Activated CD8-positive, alpha-beta memory T cell treated with anti-CD3 and anti-CD28 coated beads, Interleukin-2, amount 10 ng/mL, durations not matched to agents 7 days and 5 days (primary cell): ENCODE measurements at regions not wholly inside any gene's neighbourhood (a gene's known extent, or its start where the extent isn't known, plus 50 kb on each side); places are given as distances from the start of the nearest gene placed in this dataset.

Experiments
- ATAC-seq: fragments of 150-1000 bp; cut with Tn5 transposase; one replicate; pipeline ENCODE4 v1.10.0; 2021; ENCODE audit warnings: moderate library complexity
- CTCF ChIA-PET: fragments of 350-600 bp; sonication (Branson Sonifier 250); formaldehyde crosslinking; loops from one replicate; lab custom pipeline; 2021; ENCODE audit warnings: antibody characterized with exemption; lab: Charles Lee
- DNase-seq: peaks from one replicate; pipeline ENCODE4 v3.0.0-alpha.2; 2020
- H3K27ac Mint-ChIP-seq: one replicate; pipeline ENCODE4 v1.8.0; 2021; ENCODE audit warnings: mild to moderate bottlenecking, mixed read lengths
- H3K27me3 Mint-ChIP-seq: one replicate; pipeline ENCODE4 v1.8.0; 2021; ENCODE audit warnings: mixed read lengths
- H3K36me3 Mint-ChIP-seq: one replicate; pipeline ENCODE4 v1.8.0; 2021; ENCODE audit warnings: mild to moderate bottlenecking, mixed read lengths
- H3K4me1 Mint-ChIP-seq: one replicate; pipeline ENCODE4 v1.8.0; 2021; ENCODE audit warnings: mixed read lengths
- H3K4me3 Mint-ChIP-seq: one replicate; pipeline ENCODE4 v1.8.0; 2021; ENCODE audit warnings: mild to moderate bottlenecking, moderate library complexity, mixed read lengths
- H3K9me3 Mint-ChIP-seq: one replicate; pipeline ENCODE4 v1.8.0; 2022; ENCODE audit warnings: low read depth, mixed read lengths

DNA sequence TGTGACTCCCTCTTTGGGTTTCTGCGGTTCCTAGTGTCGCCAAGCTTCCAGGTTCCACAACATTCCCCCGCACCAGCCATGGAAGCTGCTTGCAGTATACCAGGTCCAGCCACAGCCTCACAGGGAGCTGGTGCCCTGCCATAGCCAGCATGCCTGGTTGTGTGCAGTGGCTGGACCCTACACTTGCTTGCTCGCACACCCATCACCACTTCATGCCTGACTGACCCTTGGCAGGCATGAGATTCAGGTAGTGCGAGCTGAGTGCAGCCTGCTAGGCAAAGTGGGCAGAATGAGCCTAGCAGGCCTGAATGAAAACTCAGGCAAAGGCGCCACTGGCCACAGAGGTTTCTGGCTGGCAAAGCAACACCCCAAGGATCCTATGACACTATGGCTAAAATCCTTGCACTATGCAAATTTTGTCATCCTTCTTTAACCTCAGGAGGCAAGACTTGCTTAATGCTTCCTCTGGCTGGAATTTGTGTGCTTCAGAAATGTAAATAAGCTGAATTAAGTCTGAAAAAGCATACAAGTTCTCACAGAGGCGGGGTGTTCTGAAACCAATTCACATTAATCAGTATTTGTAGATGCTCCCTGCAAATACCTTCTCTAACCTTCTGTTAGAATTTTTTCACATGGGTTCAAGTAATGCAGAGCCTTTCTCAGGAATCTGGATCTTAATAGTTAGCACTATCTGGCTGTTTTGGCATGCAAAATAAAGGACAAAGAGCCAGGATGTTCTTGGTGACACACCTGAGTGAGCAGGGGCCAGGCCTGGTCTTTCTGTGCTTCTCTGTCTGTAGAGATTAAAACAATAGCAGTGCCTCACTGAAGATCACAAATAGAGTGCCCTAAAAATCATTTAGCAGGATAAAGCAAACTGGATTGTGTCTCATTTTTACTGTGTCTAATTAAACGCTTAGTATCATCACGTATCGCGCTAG lies 256.9 kb downstream of the GPATCH2 start:
- no peak for DNase-seq
- H3K27ac Mint-ChIP-seq = no peak overlapping the region
- no peak for ATAC-seq
- H3K4me1 Mint-ChIP-seq = peaks cover 4% of the 10 kb centered on the region
- CTCF ChIA-PET = interaction anchor here (1.4 kb wide), 1 partner anchor 11 kb away, joined by 4 read pairs; no protein-coding TSS in a partner anchor
- H3K9me3 Mint-ChIP-seq = peaks cover 14% of the 10 kb centered on the region
- H3K27me3 Mint-ChIP-seq = no peaks in the 10 kb centered on the region
- no peak overlapping the region for H3K4me3 Mint-ChIP-seq
- H3K36me3 Mint-ChIP-seq = no peaks in the 10 kb centered on the region

DNA sequence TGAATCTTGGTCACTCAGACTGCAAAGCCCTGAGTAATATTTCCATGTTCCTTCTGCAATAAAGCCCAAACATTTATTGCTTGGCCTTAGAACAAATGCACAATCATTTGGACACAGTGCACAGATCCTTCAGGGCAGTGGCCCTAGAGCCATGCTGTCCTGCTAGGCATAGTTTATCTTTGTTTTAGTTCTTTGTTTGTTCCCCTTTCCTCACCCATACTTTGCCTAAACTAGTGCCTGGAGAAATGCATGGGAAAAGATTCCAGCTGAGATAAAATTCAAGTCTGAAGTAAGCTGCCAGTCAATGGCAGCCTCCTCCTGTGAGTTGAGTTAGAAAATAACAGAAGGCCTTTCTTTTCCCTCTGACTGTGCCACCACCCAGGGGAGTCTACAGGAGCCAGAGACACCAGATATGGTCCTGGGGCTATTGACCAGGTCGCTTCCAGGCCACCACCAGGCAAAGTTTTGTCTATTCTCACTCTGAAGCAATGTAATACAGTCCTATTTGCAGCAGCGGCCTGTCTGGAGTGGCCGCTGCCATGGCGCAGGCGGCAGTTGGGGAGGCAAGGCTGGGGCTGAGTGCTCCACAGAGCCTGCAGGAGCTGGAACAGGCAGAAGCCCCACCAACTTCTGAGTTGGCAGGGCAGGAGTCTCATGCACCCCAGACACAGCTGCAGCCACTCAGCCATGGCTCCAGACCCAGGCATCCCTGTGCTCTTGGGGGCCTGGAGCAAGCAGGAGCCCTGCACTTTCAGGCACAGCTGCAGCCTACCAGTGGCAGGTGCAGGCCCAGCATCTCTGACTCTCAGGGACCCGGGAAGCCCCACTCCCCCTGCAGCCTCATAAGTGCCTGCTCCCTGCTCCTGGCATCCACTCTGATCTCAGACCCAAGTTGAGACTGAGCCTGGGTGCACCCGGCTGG lies 258.6 kb downstream of the GPATCH2 start:
- Mint-ChIP-seq H3K27ac (no peak overlapping the region), H3K36me3 (no peaks in the 10 kb centered on the region), H3K9me3 (peaks cover 3% of the 10 kb centered on the region), H3K4me3 (no peak overlapping the region), H3K4me1 (peaks cover 4% of the 10 kb centered on the region), H3K27me3 (no peaks in the 10 kb centered on the region)
- CTCF ChIA-PET = no interaction called here
- ATAC-seq (no peak), DNase-seq (no peak)

DNA sequence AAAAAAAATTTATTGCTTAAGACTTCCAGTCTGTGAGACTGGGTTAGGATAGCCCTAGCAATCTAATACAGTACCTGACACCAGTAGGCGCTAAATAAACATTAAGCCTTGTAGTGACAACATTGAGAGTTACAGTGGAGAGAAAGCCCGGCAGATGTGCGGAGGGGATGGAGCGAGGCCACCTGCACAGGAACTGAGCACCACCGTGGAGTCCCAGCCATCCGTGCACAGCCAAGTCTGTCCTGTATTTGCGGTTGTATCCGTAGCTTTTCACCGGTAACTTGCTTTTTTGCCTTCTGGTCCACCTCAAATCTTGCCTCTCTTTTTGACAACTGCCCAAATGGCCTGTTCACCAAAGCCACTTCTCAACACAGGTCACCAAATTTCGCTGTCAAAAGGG lies 260.1 kb downstream of the GPATCH2 start:
- no peak for ATAC-seq
- H3K27me3 Mint-ChIP-seq = no peaks in the 10 kb centered on the region
- no peak for DNase-seq
- H3K36me3 Mint-ChIP-seq = no peaks in the 10 kb centered on the region
- peaks cover 4% of the 10 kb centered on the region for H3K4me1 Mint-ChIP-seq
- H3K4me3 Mint-ChIP-seq = no peak overlapping the region
- H3K9me3 Mint-ChIP-seq = peaks cover 2% of the 10 kb centered on the region
- no peak overlapping the region for H3K27ac Mint-ChIP-seq
- CTCF ChIA-PET = no interaction called here

DNA sequence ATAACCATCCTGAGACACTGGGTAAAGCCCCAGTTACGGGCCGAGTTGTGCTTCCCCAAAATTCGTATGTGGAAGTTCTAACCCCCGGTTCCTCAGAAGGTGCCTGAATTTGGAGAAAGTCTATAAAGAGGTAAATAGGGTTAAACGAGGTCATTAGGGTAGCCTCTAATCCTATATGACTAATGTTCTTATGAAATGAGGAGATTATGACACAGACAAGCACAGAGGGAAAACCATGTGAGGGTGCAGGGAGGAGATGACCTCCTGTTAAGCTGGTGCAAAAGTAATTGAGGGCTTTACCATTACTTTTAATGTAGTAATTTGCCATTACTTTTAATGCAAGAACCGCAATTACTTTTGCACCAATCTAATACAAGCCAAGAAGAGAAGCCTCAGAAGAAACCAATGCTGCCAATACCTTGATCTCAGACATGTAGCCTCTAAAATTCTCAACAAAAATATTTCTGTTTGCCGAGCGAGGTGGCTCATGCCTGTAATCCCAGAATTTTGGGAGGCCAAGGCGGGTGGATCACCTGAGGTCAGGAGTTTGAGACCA lies 260.8 kb downstream of the GPATCH2 start:
- Mint-ChIP-seq H3K27ac (no peak overlapping the region), H3K27me3 (no peaks in the 10 kb centered on the region), H3K36me3 (no peaks in the 10 kb centered on the region), H3K4me3 (no peak overlapping the region), H3K9me3 (no peaks in the 10 kb centered on the region), H3K4me1 (peaks cover 4% of the 10 kb centered on the region)
- DNase-seq = no peak
- no peak for ATAC-seq
- CTCF ChIA-PET = no interaction called here

DNA sequence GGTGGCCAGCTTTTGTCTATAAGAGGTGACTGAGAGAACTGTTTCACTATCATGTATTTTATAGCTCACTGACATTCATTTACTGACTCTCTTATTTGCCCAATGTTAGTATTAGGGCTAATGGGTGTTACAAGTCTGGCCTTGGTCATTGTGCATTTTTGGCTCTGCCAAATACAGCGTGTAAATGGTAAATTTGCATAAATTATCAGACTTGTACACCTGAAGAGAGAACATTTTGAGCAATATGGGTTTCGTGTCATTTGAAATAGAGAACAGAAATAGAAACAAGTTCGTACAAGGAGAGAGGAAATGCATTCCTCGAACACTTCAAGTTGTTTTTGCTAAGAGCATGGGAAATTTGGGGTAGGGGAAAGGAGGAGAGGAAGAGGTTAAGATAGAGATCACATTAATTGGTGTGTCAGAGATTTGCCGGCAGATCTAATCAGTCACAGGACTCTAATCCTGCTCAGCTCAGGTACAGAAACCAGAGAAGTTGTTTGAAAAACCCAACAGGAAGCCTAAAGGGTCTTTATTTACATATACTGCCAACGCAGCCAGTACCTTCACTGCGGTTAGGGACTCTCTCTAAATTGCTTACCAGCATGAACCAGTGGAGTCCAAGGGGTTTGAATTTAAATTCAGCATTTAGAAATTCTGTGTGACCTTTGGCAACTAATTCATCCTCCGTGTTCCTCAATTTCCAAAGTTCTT lies 261.5 kb downstream of the GPATCH2 start:
- Mint-ChIP-seq H3K4me1 (peaks cover 4% of the 10 kb centered on the region), H3K36me3 (no peaks in the 10 kb centered on the region), H3K4me3 (no peak overlapping the region), H3K27me3 (no peaks in the 10 kb centered on the region), H3K27ac (no peak overlapping the region), H3K9me3 (no peaks in the 10 kb centered on the region)
- ATAC-seq (no peak), DNase-seq (no peak)
- CTCF ChIA-PET = no interaction called here

DNA sequence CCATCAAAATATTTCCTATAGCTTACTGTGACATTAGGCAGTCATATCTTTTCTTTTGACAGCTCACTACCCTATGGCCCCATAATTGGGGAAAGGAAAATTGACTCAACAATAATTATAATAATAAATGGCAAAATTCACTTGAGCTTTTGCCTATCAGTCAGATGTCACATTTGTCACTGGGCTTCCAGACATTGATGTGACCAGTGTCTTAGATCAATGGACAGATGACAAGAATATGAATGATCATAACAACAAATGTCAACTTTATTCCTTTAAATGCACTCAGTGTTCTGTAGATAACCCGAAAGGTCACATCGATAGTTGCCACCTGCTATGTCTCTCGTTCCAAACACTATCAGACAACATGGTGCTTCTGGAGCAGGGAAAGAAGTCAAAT lies 266.7 kb downstream of the GPATCH2 start:
- ATAC-seq (no peak), DNase-seq (no peak)
- Mint-ChIP-seq H3K36me3 (no peaks in the 10 kb centered on the region), H3K4me3 (no peak overlapping the region), H3K27ac (no peak overlapping the region), H3K4me1 (no peaks in the 10 kb centered on the region), H3K27me3 (no peaks in the 10 kb centered on the region), H3K9me3 (peaks cover 5% of the 10 kb centered on the region)
- CTCF ChIA-PET = interaction anchor here (1.2 kb wide), 1 partner anchor 10 kb away, joined by 4 read pairs; no protein-coding TSS in a partner anchor

DNA sequence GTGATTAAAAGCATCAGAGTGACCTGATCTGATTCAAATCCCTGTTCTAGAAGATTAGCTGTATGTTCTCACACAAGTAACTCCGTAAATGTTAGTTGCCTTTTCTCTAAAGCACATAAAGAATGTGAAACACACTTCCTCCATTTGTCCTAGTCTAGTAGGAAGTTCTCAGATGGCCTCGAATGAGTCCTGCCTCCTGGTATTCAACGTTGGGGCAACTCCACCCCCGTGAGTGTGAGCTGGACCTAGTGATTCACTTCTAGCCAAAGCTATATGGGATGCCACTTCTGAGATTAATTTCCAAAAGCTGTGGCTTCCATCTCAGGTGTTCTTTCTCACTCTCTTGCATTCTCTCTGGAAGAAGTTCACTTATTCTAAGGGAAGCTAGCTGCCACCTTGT lies 267.6 kb downstream of the GPATCH2 start:
- H3K36me3 Mint-ChIP-seq = no peaks in the 10 kb centered on the region
- no peak for ATAC-seq
- no peak for DNase-seq
- H3K27ac Mint-ChIP-seq = no peak overlapping the region
- no peaks in the 10 kb centered on the region for H3K4me1 Mint-ChIP-seq
- no peak overlapping the region for H3K4me3 Mint-ChIP-seq
- peaks cover 5% of the 10 kb centered on the region for H3K9me3 Mint-ChIP-seq
- H3K27me3 Mint-ChIP-seq = no peaks in the 10 kb centered on the region
- CTCF ChIA-PET = interaction anchor here (1.2 kb wide), 1 partner anchor 11 kb away, joined by 4 read pairs; no protein-coding TSS in a partner anchor

DNA sequence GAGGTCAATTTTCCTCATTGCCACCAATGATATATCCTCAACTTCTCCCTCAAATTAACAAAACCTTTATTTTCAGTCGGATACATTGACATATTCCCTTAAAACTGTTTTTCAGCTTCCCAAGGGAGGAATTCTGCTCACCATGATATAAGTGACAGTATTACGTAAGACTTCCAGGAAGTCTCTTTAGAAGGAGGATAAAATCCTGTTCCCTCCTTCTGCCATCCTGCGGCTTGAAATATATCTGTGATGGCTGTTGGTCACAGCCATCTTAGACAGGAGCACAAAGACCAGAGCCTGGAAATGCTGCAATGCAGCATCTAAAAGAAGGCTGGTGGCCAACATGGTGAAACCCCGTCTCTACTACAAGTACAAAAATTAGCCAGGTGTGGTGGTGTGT lies 270.4 kb downstream of the GPATCH2 start:
- Mint-ChIP-seq H3K4me1 (no peaks in the 10 kb centered on the region), H3K4me3 (no peak overlapping the region), H3K36me3 (no peaks in the 10 kb centered on the region), H3K27me3 (no peaks in the 10 kb centered on the region), H3K27ac (no peak overlapping the region), H3K9me3 (peaks cover 5% of the 10 kb centered on the region)
- CTCF ChIA-PET = no interaction called here
- DNase-seq (no peak), ATAC-seq (no peak)

DNA sequence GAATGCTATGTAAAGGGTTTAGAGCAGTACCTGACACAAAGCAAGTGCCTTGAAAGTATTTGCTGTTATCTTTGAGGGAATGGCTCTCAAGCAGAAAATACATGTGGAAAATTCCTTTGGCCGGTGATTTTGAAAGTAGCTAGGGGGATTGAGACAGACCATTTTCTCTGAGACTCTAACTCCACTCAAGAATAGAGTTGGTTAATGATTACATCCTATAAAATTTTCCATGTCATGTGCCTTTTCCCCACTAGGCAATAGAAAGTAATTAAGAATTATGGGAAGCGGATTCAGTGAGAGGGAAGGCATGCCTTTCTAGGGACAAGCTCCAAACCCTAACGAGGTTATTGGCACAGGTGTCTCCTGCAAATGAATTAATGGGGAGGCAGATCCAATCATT lies 276.0 kb downstream of the GPATCH2 start:
- Mint-ChIP-seq H3K4me1 (no peaks in the 10 kb centered on the region), H3K27ac (no peak overlapping the region), H3K4me3 (no peak overlapping the region), H3K27me3 (no peaks in the 10 kb centered on the region), H3K36me3 (no peaks in the 10 kb centered on the region), H3K9me3 (no peaks in the 10 kb centered on the region)
- CTCF ChIA-PET = no interaction called here
- DNase-seq = no peak
- ATAC-seq = no peak

DNA sequence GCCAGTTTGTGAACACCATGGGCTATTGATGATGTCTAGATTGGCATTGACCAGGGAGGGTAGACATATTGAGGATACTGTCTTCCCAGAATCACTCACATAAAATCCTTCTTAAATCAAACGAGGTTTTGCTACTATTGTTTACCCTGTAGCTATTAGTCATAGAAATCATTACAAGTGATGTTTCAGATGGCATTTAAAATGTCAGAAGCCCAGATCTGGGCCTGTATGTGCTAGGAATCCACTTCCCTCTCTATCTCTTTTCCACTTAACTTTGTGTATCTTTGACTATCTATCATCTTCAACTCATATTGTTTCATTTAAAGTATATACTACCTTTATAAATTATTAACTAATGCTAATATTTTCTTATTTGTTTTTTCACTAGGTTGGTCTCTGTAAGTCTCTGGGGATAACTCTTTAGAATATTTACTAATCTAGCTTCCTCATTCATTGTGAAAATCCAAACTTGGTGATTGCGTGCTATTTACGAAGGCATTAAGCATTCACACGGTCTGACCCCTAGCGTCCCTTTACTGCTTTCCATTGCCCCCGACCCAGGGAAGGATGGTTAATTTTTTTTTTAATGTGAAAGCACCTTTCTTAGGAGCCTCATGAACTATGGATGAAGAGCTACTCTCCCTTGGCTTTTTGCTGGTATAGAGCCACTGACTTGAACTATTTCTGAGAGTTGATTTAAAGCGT lies 281.8 kb downstream of the GPATCH2 start:
- Mint-ChIP-seq H3K4me3 (no peak overlapping the region), H3K4me1 (no peaks in the 10 kb centered on the region), H3K27ac (no peak overlapping the region), H3K9me3 (no peaks in the 10 kb centered on the region), H3K27me3 (no peaks in the 10 kb centered on the region), H3K36me3 (no peaks in the 10 kb centered on the region)
- no peak for DNase-seq
- CTCF ChIA-PET = no interaction called here
- no peak for ATAC-seq

DNA sequence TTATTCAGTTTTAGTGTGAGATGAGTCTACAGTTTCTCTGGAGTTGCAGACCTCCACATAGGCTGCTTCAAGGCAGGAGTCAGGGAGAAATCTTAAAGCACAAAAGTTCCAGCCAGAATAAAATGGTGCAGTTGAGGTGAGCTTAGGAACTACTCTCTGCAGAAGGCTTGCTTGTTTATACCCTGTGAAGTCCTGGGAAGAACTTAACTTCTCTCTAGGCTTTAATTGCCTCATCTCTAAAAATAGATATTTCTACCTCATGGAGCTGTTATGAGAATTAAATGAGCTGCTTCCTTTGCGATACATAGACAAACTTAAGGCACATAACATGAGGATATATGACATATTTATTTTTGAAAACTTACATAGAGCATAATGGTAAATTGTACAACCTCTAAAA lies 286.2 kb downstream of the GPATCH2 start:
- Mint-ChIP-seq H3K4me3 (no peak overlapping the region), H3K36me3 (no peaks in the 10 kb centered on the region), H3K27ac (no peak overlapping the region), H3K9me3 (no peaks in the 10 kb centered on the region), H3K27me3 (no peaks in the 10 kb centered on the region), H3K4me1 (no peaks in the 10 kb centered on the region)
- CTCF ChIA-PET = no interaction called here
- DNase-seq (no peak), ATAC-seq (no peak)

DNA sequence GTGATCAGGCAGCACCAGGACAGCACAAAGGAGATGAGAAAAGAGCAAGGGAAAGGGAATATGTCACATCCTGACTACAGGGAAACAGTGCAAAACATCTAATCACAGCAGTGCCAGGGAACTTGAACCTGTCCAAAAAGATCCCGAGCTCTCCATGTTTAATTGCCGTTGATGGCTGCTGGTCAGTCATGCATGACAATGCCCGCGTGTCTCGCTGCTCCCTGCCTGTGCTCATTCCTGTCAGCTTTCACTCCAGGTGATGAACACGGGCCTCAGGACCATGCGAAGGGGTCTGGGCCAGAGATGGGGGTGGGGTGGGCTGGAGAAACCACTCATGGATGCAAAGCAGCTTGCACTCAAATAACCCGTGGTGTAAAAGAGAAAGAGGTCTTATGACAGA lies 287.0 kb downstream of the GPATCH2 start:
- no peak overlapping the region for H3K27ac Mint-ChIP-seq

More for the DNA sequence above, 287.0 kb downstream of the GPATCH2 start:
- Mint-ChIP-seq H3K36me3 (no peaks in the 10 kb centered on the region), H3K9me3 (no peaks in the 10 kb centered on the region), H3K4me3 (no peak overlapping the region), H3K4me1 (no peaks in the 10 kb centered on the region), H3K27me3 (no peaks in the 10 kb centered on the region)
- DNase-seq = no peak
- ATAC-seq = no peak
- CTCF ChIA-PET = no interaction called here
